Heart right ventricle (tissue), 16 donors: ENCODE measurements at regions not wholly inside any gene's neighbourhood (a gene's known extent, or its start where the extent isn't known, plus 50 kb on each side); places are given as distances from the start of the nearest gene placed in this dataset.
"Not testable (repeated sequence)": the region's sequence is repeated elsewhere in the genome, so short reads cannot be mapped to it uniquely, and the experiment has no call there.

Experiments used
- ATAC-seq, 8 donors: fragments of 200-7000 bp; cut with Tn5 transposase; one replicate each; pipeline ENCODE4 v1.9.1; 2020; ENCODE audit warnings: mild to moderate bottlenecking in 8 of 8, moderate library complexity in 8 of 8, moderate number of reproducible peaks in 1 of 8
- DNase-seq, 2 donors: peaks; one replicate each; pipeline ENCODE4 v3.0.0-alpha.2; 2020
- H3K27ac ChIP-seq, 10 donors: fragments of 200-600 bp; sonication (generic) in 2 of 10; one replicate each; pipeline versions ENCODE4 v1.5.0 to v1.8.0; 2020 to 2022; ENCODE audit warnings: mild to moderate bottlenecking in 3 of 10
- H3K27me3 ChIP-seq, 7 donors: fragments of 200-600 bp; one replicate each; pipeline ENCODE4 v1.8.0; 2021 to 2022; ENCODE audit warnings: mild to moderate bottlenecking in 2 of 7
- H3K36me3 ChIP-seq, 9 donors: fragments of 200-600 bp; sonication (generic) in 1 of 9; one replicate each; pipeline versions ENCODE4 v1.5.0 to v1.8.0; 2020 to 2022; ENCODE audit warnings: mild to moderate bottlenecking in 2 of 9
- H3K4me1 ChIP-seq, 9 donors: fragments of 200-600 bp; sonication (generic) in 1 of 9; one replicate each; pipeline versions ENCODE4 v1.5.0 to v1.8.0; 2020 to 2022; ENCODE audit warnings: mild to moderate bottlenecking in 4 of 9
- H3K4me3 ChIP-seq, 10 donors: fragments of 200-600 bp; sonication (generic) in 2 of 10; one replicate each; pipeline versions ENCODE4 v1.5.0 to v1.8.0; 2020 to 2022; ENCODE audit warnings: mild to moderate bottlenecking in 7 of 10, moderate library complexity in 2 of 10
- H3K9me3 ChIP-seq, 11 donors: fragments of 200-600 bp in 10 of 11; sonication (generic) in 2 of 11; one replicate each; pipeline versions ENCODE4 v1.5.0 to v1.8.0; 2013 to 2022; ENCODE audit warnings: mild to moderate bottlenecking in 2 of 11, control low read depth in 1 of 11, moderate library complexity in 1 of 11
- WGBS, 2 donors: extraction: QIAGEN DNeasy Blood & Tissue Kit; methylation state at CpG; one replicate each; pipeline ENCODE4 v1.1.7; 2013; ENCODE audit warnings: inconsistent platforms in 1 of 2; 5-methylcytosine and 5-hydroxymethylcytosine counted together
- intact Hi-C, 10 donors: fragments of 100-400 bp; cut with DNase I; formaldehyde crosslinking; loops; one replicate each; pipeline versions ENCODE4 v1.11.1 to v1.14.2; 2022
- TF ChIP-seq, protein P1 (sequence below), 9 donors: fragments of 200-600 bp; sonication (generic) in 2 of 9; IDR thresholded peaks; one replicate each; pipeline versions ENCODE4 v1.5.0 to v1.8.0; 2021 to 2022; ENCODE audit warnings: antibody characterized with exemption in 9 of 9, mild to moderate bottlenecking in 5 of 9, moderate library complexity in 1 of 9
- donor health status: Arrhythmogenic right ventricular cardiomyopathy.
- donor health status: ischemic (EF 13 %, LVEDD 7.1; RV severe dilation, severe dysfunction).
- donor health status: healthy with polysubstance abuse.
- donor health status: DM: no; HTN: yes; CAD: no.
- donor health status: DM: no; HTN: no; CAD: no.
- donor health status: ischemic (EF 25% LVEDD 6.9; RV normal size, moderate dysfunction).
- donor health status: ischemic (EF 25% LVEDD 5.7; RV mildly dilated, moderate dysfunction).
- donor health status: healthy.
- donor health status: DM: yes; HTN: yes; CAD: no.
- donor health status: Ischemic cardiomyopathy.
- donor health status: ischemic (EF 35%, LVEDD 5.7; RV mildly dilated, moderate dysfunction).
- donor health status: nonischemic (EF 11% LVEDD 7.7; RV severe dilation, severe dysfunction).
- donor health status: DM: yes; HTN: yes; CAD: no.
- donor health status: PGD.
- donor health status: ischemic (EF 29% LVEDD 5.4; RV normal size, mild dysfunction).
- donor health status: nonischemic (EF 23%, LVEDD 6.1; RV moderate dilation, normal function).

DNA sequence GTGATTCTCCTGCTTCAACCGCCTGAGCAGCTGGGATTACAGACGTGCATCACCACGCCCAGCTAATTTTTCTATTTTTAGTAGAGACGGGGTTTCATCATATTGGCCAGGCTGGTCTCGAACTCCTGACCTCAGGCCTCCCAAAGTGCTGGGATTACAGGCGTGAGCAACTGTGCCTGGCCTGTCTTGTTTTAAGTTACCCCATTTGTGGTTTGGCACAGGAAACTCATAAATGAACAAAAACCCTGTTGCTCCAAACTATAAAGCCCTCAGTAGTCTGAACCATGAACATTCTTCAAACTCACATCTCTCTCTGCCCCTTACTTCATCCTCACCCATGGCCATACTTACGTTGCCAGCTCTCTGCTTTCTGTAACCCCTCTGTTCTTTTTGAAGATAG is 61.7 kb downstream of the RHOU start:
- H3K27ac ChIP-seq, H3K4me3 ChIP-seq, intact Hi-C loops, ATAC-seq, H3K9me3 ChIP-seq, DNase-seq, H3K36me3 ChIP-seq, H3K4me1 ChIP-seq: not testable (repeated sequence)
- peaks cover 0 to 17% (median 0%) of the 10 kb centered on the region in 7 donors for H3K27me3 ChIP-seq
- 84 to 87% methylated on average over 7 of the region's 7 CpGs for WGBS, 2 donors

DNA sequence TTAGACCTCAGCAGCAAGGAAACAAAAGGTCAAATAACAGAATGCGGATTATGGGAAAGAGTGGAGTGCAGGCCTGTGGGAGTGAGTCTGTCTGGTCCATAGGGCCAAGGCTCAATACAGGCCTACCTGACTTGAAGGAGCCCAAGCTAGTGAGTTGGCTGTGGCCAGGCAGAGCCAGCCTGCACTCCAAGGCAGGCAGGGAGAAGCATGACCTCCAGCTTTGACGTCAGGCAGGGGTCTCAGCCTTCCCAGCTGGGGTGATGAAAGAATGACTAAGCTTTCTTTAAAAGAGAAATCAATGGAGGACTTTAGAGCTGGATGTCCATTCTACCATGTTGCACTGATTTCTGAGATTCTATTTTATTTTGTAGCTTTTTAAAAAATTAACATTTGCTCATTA is 62.8 kb downstream of the RHOU start:
- H3K4me1 ChIP-seq, result peaks cover 0 to 12% (median 0%) of the 10 kb centered on the region in 9 donors
- H3K27me3 ChIP-seq, result peaks cover 0 to 16% (median 0%) of the 10 kb centered on the region in 7 donors
- DNase-seq (no peak), ATAC-seq (no peak)
- peaks cover 0 to 9% (median 0%) of the 10 kb centered on the region in 11 donors for H3K9me3 ChIP-seq
- TF ChIP-seq, protein P1, sequence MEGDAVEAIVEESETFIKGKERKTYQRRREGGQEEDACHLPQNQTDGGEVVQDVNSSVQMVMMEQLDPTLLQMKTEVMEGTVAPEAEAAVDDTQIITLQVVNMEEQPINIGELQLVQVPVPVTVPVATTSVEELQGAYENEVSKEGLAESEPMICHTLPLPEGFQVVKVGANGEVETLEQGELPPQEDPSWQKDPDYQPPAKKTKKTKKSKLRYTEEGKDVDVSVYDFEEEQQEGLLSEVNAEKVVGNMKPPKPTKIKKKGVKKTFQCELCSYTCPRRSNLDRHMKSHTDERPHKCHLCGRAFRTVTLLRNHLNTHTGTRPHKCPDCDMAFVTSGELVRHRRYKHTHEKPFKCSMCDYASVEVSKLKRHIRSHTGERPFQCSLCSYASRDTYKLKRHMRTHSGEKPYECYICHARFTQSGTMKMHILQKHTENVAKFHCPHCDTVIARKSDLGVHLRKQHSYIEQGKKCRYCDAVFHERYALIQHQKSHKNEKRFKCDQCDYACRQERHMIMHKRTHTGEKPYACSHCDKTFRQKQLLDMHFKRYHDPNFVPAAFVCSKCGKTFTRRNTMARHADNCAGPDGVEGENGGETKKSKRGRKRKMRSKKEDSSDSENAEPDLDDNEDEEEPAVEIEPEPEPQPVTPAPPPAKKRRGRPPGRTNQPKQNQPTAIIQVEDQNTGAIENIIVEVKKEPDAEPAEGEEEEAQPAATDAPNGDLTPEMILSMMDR (IDR thresholded peaks at IDR 0.05), result no peak
- no peaks in the 10 kb centered on the region for H3K36me3 ChIP-seq
- intact Hi-C loops, result no loop called here
- WGBS, 2 donors, result 70 to 73% methylated on average over 2 of the region's 2 CpGs
- no peak overlapping the region for H3K27ac ChIP-seq
- no peak overlapping the region for H3K4me3 ChIP-seq

DNA sequence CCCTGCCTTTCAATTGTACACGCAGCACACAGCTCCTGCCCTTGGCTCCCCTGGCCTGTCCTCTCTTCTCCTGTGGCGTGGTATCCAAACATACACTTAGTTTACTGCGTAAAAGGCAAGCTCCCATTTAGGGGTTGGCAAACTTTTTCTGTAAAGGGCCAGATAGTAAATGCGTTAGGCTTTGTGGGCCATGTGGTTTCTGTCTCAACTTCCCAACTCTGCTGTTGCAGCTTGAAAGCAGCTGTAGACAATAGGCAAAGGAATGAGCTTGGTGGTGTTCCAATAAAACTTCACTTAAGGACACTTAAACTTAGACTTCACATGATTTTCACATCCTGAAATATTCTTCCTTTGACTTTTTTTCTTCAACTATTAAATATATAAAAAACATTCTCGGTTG is 63.3 kb downstream of the RHOU start:
- intact Hi-C loops, result no loop called here
- H3K4me1 ChIP-seq, result peaks cover 0 to 14% (median 0%) of the 10 kb centered on the region in 9 donors
- H3K9me3 ChIP-seq, result peaks cover 0 to 9% (median 0%) of the 10 kb centered on the region in 11 donors
- DNase-seq (no peak), ATAC-seq (no peak)
- peaks cover 0 to 13% (median 0%) of the 10 kb centered on the region in 7 donors for H3K27me3 ChIP-seq
- H3K4me3 ChIP-seq, result no peak overlapping the region
- TF ChIP-seq, protein P1 (IDR thresholded peaks at IDR 0.05), result no peak
- no peak overlapping the region for H3K27ac ChIP-seq
- 62 to 64% methylated on average over 5 of the region's 5 CpGs for WGBS, 2 donors
- H3K36me3 ChIP-seq, result no peaks in the 10 kb centered on the region

DNA sequence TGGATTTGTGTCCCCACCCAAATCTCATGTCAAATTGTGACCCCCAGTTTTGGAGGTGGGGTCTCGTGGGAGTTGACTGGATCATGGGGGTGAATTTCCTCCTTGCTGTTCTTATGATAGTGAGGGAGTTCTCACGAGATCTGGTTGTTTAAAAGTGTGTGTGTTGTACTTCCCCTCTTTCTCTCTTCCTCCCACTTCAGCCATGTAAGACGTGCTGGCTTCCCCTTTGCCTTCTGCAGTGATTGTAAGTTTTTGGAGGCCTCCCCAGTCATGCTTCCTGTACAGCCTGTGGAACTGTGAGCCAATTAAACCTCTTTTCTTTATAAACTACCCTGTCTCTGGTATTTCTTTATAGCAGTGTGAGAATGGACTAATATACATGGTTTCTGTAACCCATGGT is 64.6 kb downstream of the RHOU start:
- ATAC-seq (no peak), DNase-seq (no peak)
- Histone ChIP-seq H3K4me3 (no peak overlapping the region), H3K9me3 (peaks cover 0 to 7% (median 0%) of the 10 kb centered on the region in 11 donors), H3K4me1 (peaks cover 0 to 19% (median 0%) of the 10 kb centered on the region in 9 donors), H3K27ac (peak overlapping the region in 1 of 10 donors; percentile 38), H3K27me3 (peaks cover 0 to 15% (median 4%) of the 10 kb centered on the region in 7 donors), H3K36me3 (no peaks in the 10 kb centered on the region)
- 39 to 42% methylated on average over 3 of the region's 3 CpGs for WGBS, 2 donors
- intact Hi-C loops, result no loop called here
- TF ChIP-seq, protein P1 (IDR thresholded peaks at IDR 0.05), result no peak

DNA sequence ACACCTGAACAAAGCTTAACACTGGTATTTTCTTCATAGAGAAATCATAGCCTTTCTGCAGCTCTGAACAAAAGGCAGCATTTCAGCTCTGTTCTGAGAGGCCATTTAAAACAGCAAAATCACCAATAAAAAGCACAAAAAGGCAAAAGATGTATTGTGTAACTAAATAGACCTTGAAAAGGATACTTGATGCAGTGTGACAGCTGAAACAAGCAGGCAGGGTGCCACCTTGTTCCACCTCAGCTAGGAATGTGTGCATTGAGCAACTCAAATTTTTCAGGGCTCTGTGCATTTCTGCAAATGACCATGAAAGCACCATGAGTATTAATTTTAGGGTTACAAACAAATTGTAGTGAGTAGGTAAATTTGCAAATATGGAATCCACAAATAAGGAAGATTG is 65.8 kb downstream of the RHOU start:
- TF ChIP-seq, protein P1 (IDR thresholded peaks at IDR 0.05), result no peak
- Histone ChIP-seq H3K9me3 (peaks cover 0 to 7% (median 0%) of the 10 kb centered on the region in 11 donors), H3K4me1 (peaks cover 0 to 25% (median 0%) of the 10 kb centered on the region in 9 donors), H3K36me3 (no peaks in the 10 kb centered on the region), H3K27me3 (peaks cover 0 to 13% (median 4%) of the 10 kb centered on the region in 7 donors), H3K4me3 (no peak overlapping the region), H3K27ac (no peak overlapping the region)
- intact Hi-C loops, result no loop called here
- ATAC-seq, result no peak
- no peak for DNase-seq
